Right lobe of liver (tissue), 6 donors: ENCODE measurements at regions not wholly inside any gene's neighbourhood (a gene's known extent, or its start where the extent isn't known, plus 50 kb on each side); places are given as distances from the start of the nearest gene placed in this dataset.

Source experiments
- ATAC-seq, 4 donors: fragments of 200-7000 bp; cut with Tn5 transposase; one replicate each; pipeline ENCODE4 v1.9.1; 2020; ENCODE audit warnings: mild to moderate bottlenecking in 4 of 4, moderate library complexity in 4 of 4
- DNase-seq, 3 donors: peaks; one replicate each; pipeline ENCODE4 v3.0.0-alpha.2; 2020
- H3K27ac ChIP-seq, 3 donors: fragments of 200-600 bp; one replicate each; pipeline ENCODE4 v1.8.0; 2022
- H3K27me3 ChIP-seq, 2 donors: fragments of 200-600 bp; one replicate each; pipeline ENCODE4 v1.8.0; 2022
- H3K36me3 ChIP-seq, 4 donors: fragments of 200-600 bp; sonication (generic) in 1 of 4; one replicate each; pipeline versions ENCODE4 v1.5.1 to v1.8.0; 2017 to 2022; ENCODE audit warnings: control low read depth in 1 of 4
- H3K4me1 ChIP-seq, 4 donors: fragments of 200-600 bp; sonication (generic) in 1 of 4; one replicate each; pipeline versions ENCODE4 v1.5.1 to v1.8.0; 2017 to 2022; ENCODE audit warnings: control low read depth in 1 of 4
- H3K4me3 ChIP-seq, 3 donors: fragments of 200-600 bp; one replicate each; pipeline ENCODE4 v1.8.0; 2022
- H3K9me3 ChIP-seq, 4 donors: fragments of 200-600 bp; sonication (generic) in 1 of 4; one replicate each; pipeline versions ENCODE4 v1.5.1 to v1.8.0; 2017 to 2022; ENCODE audit warnings: control low read depth in 1 of 4
- CTCF ChIP-seq, 4 donors: fragments of 200-600 bp in 3 of 4; fragments of 450-650 bp in 1 of 4; IDR thresholded peaks; one replicate each; pipeline versions ENCODE4 v1.5.1 to v1.8.0; 2016 to 2022; ENCODE audit warnings: antibody characterized with exemption in 4 of 4, mild to moderate bottlenecking in 2 of 4
- POLR2A ChIP-seq: fragments of 450-650 bp; IDR thresholded peaks from one replicate; pipeline ENCODE4 v1.6.1; 2017; ENCODE audit warnings: antibody characterized with exemption, mild to moderate bottlenecking
- WGBS: methylation state at CpG from one replicate; pipeline ENCODE4 v1.1.6; 2018; ENCODE audit warnings: low coverage, low lambda C conversion rate; ENCODE audit not compliant: insufficient coverage; ENCODE audit errors: missing lambda C conversion rate; 5-methylcytosine and 5-hydroxymethylcytosine counted together
- intact Hi-C, 2 donors: fragments of 100-400 bp; cut with DNase I; formaldehyde crosslinking; loops; one replicate each; pipeline versions ENCODE4 v1.11.2 to v1.14.1; 2022
- donor health status: DM: no; HTN: yes; CAD: no.
- donor health status: DM: no; HTN: no; CAD: no.
- donor health status: DM: no; HTN: no; CAD: no.
- donor health status: DM: no; HTN: yes; CAD: no.
- donor health status: DM: no; HTN: yes; CAD: no.

- no peak for TF ChIP-seq POLR2A
- no peak for TF ChIP-seq CTCF (IDR thresholded peaks at IDR 0.05)
- Histone ChIP-seq H3K27me3 (no peaks in the 10 kb centered on the region), H3K4me3 (no peak overlapping the region), H3K4me1 (no peaks in the 10 kb centered on the region), H3K27ac (no peak overlapping the region), H3K36me3 (no peaks in the 10 kb centered on the region), H3K9me3 (no peaks in the 10 kb centered on the region)
- intact Hi-C loops: loop anchor here (10.0 kb wide), 2 partner anchors 184 to 194 kb away; no protein-coding TSS in a partner anchor
- 74% methylated on average over 8 of the region's 8 CpGs for WGBS
- ATAC-seq (no peak), DNase-seq (no peak)
These were observed 80.5 kb downstream of the HRH4 start for GRCh38 chr18:24540896-24541295.

- WGBS: 58% methylated on average over 4 of the region's 4 CpGs
- ATAC-seq (no peak), DNase-seq (no peak)
- Histone ChIP-seq H3K9me3 (no peaks in the 10 kb centered on the region), H3K4me1 (peaks cover 0 to 5% (median 0%) of the 10 kb centered on the region in 4 donors), H3K27ac (no peak overlapping the region), H3K36me3 (no peaks in the 10 kb centered on the region), H3K27me3 (no peaks in the 10 kb centered on the region), H3K4me3 (no peak overlapping the region)
- intact Hi-C loops: loop anchor here (10.0 kb wide), 2 partner anchors 182 to 192 kb away; no protein-coding TSS in a partner anchor
- no peak for TF ChIP-seq CTCF (IDR thresholded peaks at IDR 0.05)
- TF ChIP-seq POLR2A: no peak
These were observed 82.8 kb downstream of the HRH4 start for GRCh38 chr18:24543086-24543794.

- H3K4me1 ChIP-seq: peaks cover 0 to 5% (median 0%) of the 10 kb centered on the region in 4 donors
- no peak overlapping the region for H3K4me3 ChIP-seq
- no peaks in the 10 kb centered on the region for H3K36me3 ChIP-seq
- no peaks in the 10 kb centered on the region for H3K27me3 ChIP-seq
- no peaks in the 10 kb centered on the region for H3K9me3 ChIP-seq
- TF ChIP-seq POLR2A: no peak
- TF ChIP-seq CTCF (IDR thresholded peaks at IDR 0.05): peak; percentile 38 to 61 (median 50)
- intact Hi-C loops: loop anchor here (10.0 kb wide), 2 partner anchors 181 to 191 kb away; no protein-coding TSS in a partner anchor
- WGBS: 38% methylated on average over 6 of the region's 6 CpGs
- H3K27ac ChIP-seq: no peak overlapping the region
- ATAC-seq (peak; percentile 56 to 71 (median 64)), DNase-seq (no peak)
These were observed 83.5 kb downstream of the HRH4 start for GRCh38 chr18:24543795-24544498.

- intact Hi-C loops: loop anchor here (10.0 kb wide), 2 partner anchors 180 to 190 kb away; no protein-coding TSS in a partner anchor
- no peak for DNase-seq
- no peak for ATAC-seq
- no peaks in the 10 kb centered on the region for H3K36me3 ChIP-seq
- no peak overlapping the region for H3K4me3 ChIP-seq
- no peaks in the 10 kb centered on the region for H3K9me3 ChIP-seq
- peaks cover 0 to 5% (median 0%) of the 10 kb centered on the region in 4 donors for H3K4me1 ChIP-seq
- TF ChIP-seq CTCF (IDR thresholded peaks at IDR 0.05) (no peak), POLR2A (no peak)
- no peak overlapping the region for H3K27ac ChIP-seq
- no peaks in the 10 kb centered on the region for H3K27me3 ChIP-seq
- 90% methylated on average over 3 of the region's 4 CpGs for WGBS
These were observed 84.5 kb downstream of the HRH4 start for GRCh38 chr18:24544949-24545348.
